ENCODE measurements at regions not wholly inside any gene's neighbourhood (a gene's known extent, or its start where the extent isn't known, plus 50 kb on each side); places are given as distances from the start of the nearest gene placed in this dataset.

DNA sequence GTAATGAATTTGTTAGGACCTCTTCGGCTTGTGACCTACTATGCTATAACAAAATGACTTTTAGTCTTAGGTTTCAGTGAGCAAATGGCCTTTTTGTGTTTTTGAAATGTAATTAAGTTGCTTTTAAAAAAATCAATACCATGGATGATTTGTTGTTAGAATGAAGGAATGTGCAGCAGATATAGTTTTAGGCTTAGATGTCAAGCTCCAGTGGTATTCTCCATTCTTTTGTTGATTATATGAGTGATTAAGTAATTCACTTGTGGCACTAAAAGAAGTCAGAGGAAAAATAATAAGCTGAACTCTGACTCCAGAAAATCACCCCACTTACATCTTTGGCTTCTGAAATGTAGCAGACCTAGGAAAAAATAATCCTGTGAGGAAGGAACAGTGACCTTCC, 474.1 kb upstream of the MIS18BP1 start:
- Histone ChIP-seq H3K27me3 (ENCODE audit: control insufficient read depth in 4 of 4, insufficient read depth in 4 of 4, low read length in 3 of 4) (peaks cover 0 to 3% (median 0%) of the 10 kb centered on the region in 4 donors), H3K27ac (ENCODE audit: low read depth in 1 of 2, low read length in 2 of 2) (no peak overlapping the region), H3K9me3 (ENCODE audit: control insufficient read depth in 4 of 4, low read length in 3 of 4) (no peaks in the 10 kb centered on the region), H3K36me3 (ENCODE audit: control insufficient read depth in 4 of 4, insufficient read depth in 3 of 4, low read depth in 1 of 4, low read length in 3 of 4) (no peaks in the 10 kb centered on the region), H3K9ac (ENCODE audit: low read depth in 1 of 2, low read length in 2 of 2) (no peak overlapping the region), H3K4me1 (ENCODE audit: control insufficient read depth in 4 of 4, insufficient read depth in 4 of 4, low read length in 3 of 4) (no peaks in the 10 kb centered on the region), H3K4me3 (ENCODE audit: low read depth in 1 of 3, low read length in 3 of 3) (no peak overlapping the region)
- DNase-seq (ENCODE audit: low spot score), result no peak
- 62% methylated on average over 1 of the region's 1 CpG for WGBS
- TF ChIP-seq ZBTB33 (IDR thresholded peaks at IDR 0.05), result no peak
- TF ChIP-seq HNF4A (conservative IDR thresholded peaks at IDR 0.05), result no peak
- no peak for TF ChIP-seq FOXA2 (IDR thresholded peaks at IDR 0.05)
- TF ChIP-seq ATF3 (IDR thresholded peaks at IDR 0.05), result no peak

- H3K27ac ChIP-seq (ENCODE audit: low read depth in 1 of 2, low read length in 2 of 2), result no peak overlapping the region
- no peak overlapping the region for H3K4me3 ChIP-seq (ENCODE audit: low read depth in 1 of 3, low read length in 3 of 3)
- TF ChIP-seq RAD21 (IDR thresholded peaks at IDR 0.05), result no peak
- no peak for TF ChIP-seq EGR1 (IDR thresholded peaks at IDR 0.05; ENCODE audit: low read depth in 2 of 2)
- no peak for TF ChIP-seq HNF4A (conservative IDR thresholded peaks at IDR 0.05)
- no peak for TF ChIP-seq ZBTB33 (IDR thresholded peaks at IDR 0.05)
- TF ChIP-seq MAX (IDR thresholded peaks at IDR 0.05), result no peak
- no peak for TF ChIP-seq TAF1 (conservative IDR thresholded peaks at IDR 0.05)
- no peak for TF ChIP-seq RXRA (IDR thresholded peaks at IDR 0.05)
- no peak for TF ChIP-seq HNF4G (IDR thresholded peaks at IDR 0.05)
- no peaks in the 10 kb centered on the region for H3K4me1 ChIP-seq (ENCODE audit: control insufficient read depth in 4 of 4, insufficient read depth in 4 of 4, low read length in 3 of 4)
- DNase-seq (ENCODE audit: low spot score), result no peak
- H3K27me3 ChIP-seq (ENCODE audit: control insufficient read depth in 4 of 4, insufficient read depth in 4 of 4, low read length in 3 of 4), result peaks cover 0 to 3% (median 0%) of the 10 kb centered on the region in 4 donors
- no peak overlapping the region for H3K9ac ChIP-seq (ENCODE audit: low read depth in 1 of 2, low read length in 2 of 2)
- H3K36me3 ChIP-seq (ENCODE audit: control insufficient read depth in 4 of 4, insufficient read depth in 3 of 4, low read depth in 1 of 4, low read length in 3 of 4), result no peaks in the 10 kb centered on the region
- H3K9me3 ChIP-seq (ENCODE audit: control insufficient read depth in 4 of 4, low read length in 3 of 4), result peaks cover 0 to 2% (median 0%) of the 10 kb centered on the region in 4 donors
These were observed 468.5 kb upstream of the MIS18BP1 start for GRCh38 chr14:45721472-45721871.

- Histone ChIP-seq H3K9ac (ENCODE audit: low read depth in 1 of 2, low read length in 2 of 2) (no peak overlapping the region), H3K4me3 (ENCODE audit: low read depth in 1 of 3, low read length in 3 of 3) (no peak overlapping the region), H3K36me3 (ENCODE audit: control insufficient read depth in 4 of 4, insufficient read depth in 3 of 4, low read depth in 1 of 4, low read length in 3 of 4) (no peaks in the 10 kb centered on the region), H3K27ac (ENCODE audit: low read depth in 1 of 2, low read length in 2 of 2) (no peak overlapping the region), H3K27me3 (ENCODE audit: control insufficient read depth in 4 of 4, insufficient read depth in 4 of 4, low read length in 3 of 4) (no peaks in the 10 kb centered on the region), H3K4me1 (ENCODE audit: control insufficient read depth in 4 of 4, insufficient read depth in 4 of 4, low read length in 3 of 4) (no peaks in the 10 kb centered on the region), H3K9me3 (ENCODE audit: control insufficient read depth in 4 of 4, low read length in 3 of 4) (peaks cover 0 to 2% (median 0%) of the 10 kb centered on the region in 4 donors)
- no peak for TF ChIP-seq SP1 (IDR thresholded peaks at IDR 0.05)
- TF ChIP-seq EGR1 (IDR thresholded peaks at IDR 0.05; ENCODE audit: low read depth in 2 of 2), result no peak
- TF ChIP-seq RXRA (IDR thresholded peaks at IDR 0.05), result no peak
- no peak for TF ChIP-seq YY1 (IDR thresholded peaks at IDR 0.05)
- no peak for TF ChIP-seq GABPA (IDR thresholded peaks at IDR 0.05 in 1 of 2, conservative IDR thresholded peaks at IDR 0.05 in 1 of 2)
- WGBS, result 79% methylated on average over 9 of the region's 9 CpGs
- no peak for DNase-seq (ENCODE audit: low spot score)
These were observed 463.6 kb upstream of the MIS18BP1 start for GRCh38 chr14:45716572-45716971.

Measured in liver (tissue), 7 donors.